ENCODE measurements at regions not wholly inside any gene's neighbourhood (a gene's known extent, or its start where the extent isn't known, plus 50 kb on each side); places are given as distances from the start of the nearest gene placed in this dataset.
"Not testable (repeated sequence)": the region's sequence is repeated elsewhere in the genome, so short reads cannot be mapped to it uniquely, and the experiment has no call there.

DNA sequence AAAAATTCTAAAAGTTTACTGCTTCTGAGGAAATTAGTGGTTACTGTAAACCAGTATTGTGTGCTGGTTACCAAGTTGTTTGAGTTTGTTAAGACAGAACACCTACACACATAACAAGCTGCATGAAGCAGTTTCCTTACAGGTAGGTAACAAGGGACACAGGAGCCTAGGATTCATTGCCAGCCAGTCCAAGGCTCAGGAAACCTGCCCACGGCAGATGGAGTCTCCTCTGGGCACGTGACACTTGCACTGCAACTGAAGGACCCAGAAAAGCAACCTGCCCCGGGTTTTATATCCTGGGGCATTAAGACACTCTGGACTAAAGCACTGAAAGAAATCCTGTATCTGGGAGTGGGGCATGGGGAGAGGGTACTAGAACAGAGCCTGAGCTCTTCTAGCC lies 639.3 kb downstream of the ADCYAP1 start:
- no peak for DNase-seq (ENCODE audit: low spot score in 2 of 2)
- H3K4me3 ChIP-seq = no peak overlapping the region
- H3K27ac ChIP-seq = no peak overlapping the region
- no peak for TF ChIP-seq CTCF (IDR thresholded peaks at IDR 0.05)
- no peak for TF ChIP-seq POLR2A (IDR thresholded peaks at IDR 0.05)
- TF ChIP-seq POLR2AphosphoS5 (IDR thresholded peaks at IDR 0.05) = no peak
- H3K9me3 ChIP-seq = no peaks in the 10 kb centered on the region
- H3K27me3 ChIP-seq = no peaks in the 10 kb centered on the region
- H3K36me3 ChIP-seq = no peaks in the 10 kb centered on the region
- intact Hi-C loops (cut with DNase I; ENCODE audit: low total_unique reads) = no loop called here
- H3K4me1 ChIP-seq = no peaks in the 10 kb centered on the region

DNA sequence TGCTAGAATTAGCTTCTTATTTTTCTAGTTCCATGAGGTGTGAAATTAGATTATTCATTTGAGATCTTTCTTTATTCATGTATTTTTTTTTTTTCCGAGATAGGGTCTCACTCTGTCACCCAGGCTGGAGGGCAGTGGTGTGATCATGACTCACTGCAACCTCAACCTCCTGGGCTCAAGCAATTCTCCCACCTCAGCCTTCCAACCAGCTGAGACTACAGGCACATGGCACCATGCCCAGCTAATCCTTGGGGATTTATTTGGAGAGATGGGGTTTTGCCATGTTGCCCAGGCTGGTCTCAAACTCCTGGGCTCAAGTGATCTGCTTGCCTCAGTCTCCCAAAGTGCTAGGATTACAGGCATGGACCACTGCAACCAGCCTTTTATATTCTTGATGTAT lies 653.0 kb downstream of the ADCYAP1 start:
- intact Hi-C loops (cut with DNase I; ENCODE audit: low total_unique reads); H3K27ac ChIP-seq; H3K9me3 ChIP-seq: not testable (repeated sequence)

GRCh38 chr18:1559563-1559962 lies 654.9 kb downstream of the ADCYAP1 start:
- no peaks in the 10 kb centered on the region for H3K36me3 ChIP-seq
- no peak overlapping the region for H3K4me3 ChIP-seq
- intact Hi-C loops (cut with DNase I; ENCODE audit: low total_unique reads) = no loop called here
- peaks cover 0 to 7% of the 10 kb centered on the region in 2 donors for H3K9me3 ChIP-seq
- no peak for DNase-seq (ENCODE audit: low spot score in 2 of 2)
- no peaks in the 10 kb centered on the region for H3K4me1 ChIP-seq
- TF ChIP-seq CTCF (IDR thresholded peaks at IDR 0.05) = no peak
- TF ChIP-seq POLR2A (IDR thresholded peaks at IDR 0.05) = no peak
- no peak for TF ChIP-seq POLR2AphosphoS5 (IDR thresholded peaks at IDR 0.05)
- no peaks in the 10 kb centered on the region for H3K27me3 ChIP-seq
- H3K27ac ChIP-seq = no peak overlapping the region

More for the DNA sequence above, 653.0 kb downstream of the ADCYAP1 start:
- not testable (repeated sequence) for H3K27me3 ChIP-seq; H3K4me1 ChIP-seq; H3K36me3 ChIP-seq; DNase-seq (ENCODE audit: low spot score in 2 of 2); H3K4me3 ChIP-seq

DNA sequence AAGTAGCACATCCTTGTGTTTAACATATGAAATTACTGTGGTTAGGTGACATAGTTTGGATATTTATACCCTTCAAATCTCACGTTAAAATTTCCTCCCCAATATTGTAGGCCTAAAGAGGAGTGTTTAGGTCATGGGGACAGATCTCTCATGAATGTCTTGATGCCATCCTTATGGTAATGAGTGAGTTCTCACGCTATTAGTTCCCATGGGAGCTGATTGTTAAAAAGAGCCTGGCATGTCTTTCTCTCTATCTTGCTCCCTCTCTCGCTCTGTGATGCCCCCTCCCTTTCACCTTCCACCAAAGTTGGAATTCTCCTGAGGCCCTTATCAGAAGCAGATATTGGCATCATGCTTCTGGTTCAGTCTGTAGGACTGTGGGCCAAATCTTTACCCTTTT lies 660.1 kb downstream of the ADCYAP1 start:
- intact Hi-C loops (cut with DNase I; ENCODE audit: low total_unique reads) = no loop called here
- Histone ChIP-seq H3K27me3 (no peaks in the 10 kb centered on the region), H3K27ac (no peak overlapping the region), H3K36me3 (no peaks in the 10 kb centered on the region), H3K4me1 (no peaks in the 10 kb centered on the region), H3K9me3 (no peaks in the 10 kb centered on the region), H3K4me3 (no peak overlapping the region)
- no peak for DNase-seq (ENCODE audit: low spot score in 2 of 2)
- TF ChIP-seq POLR2A (IDR thresholded peaks at IDR 0.05) (no peak), POLR2AphosphoS5 (IDR thresholded peaks at IDR 0.05) (no peak), CTCF (IDR thresholded peaks at IDR 0.05) (no peak)

GRCh38 chr18:1571206-1571605 lies 666.5 kb downstream of the ADCYAP1 start:
- Histone ChIP-seq H3K27me3 (no peaks in the 10 kb centered on the region), H3K36me3 (no peaks in the 10 kb centered on the region), H3K27ac (no peak overlapping the region), H3K4me3 (no peak overlapping the region), H3K9me3 (no peaks in the 10 kb centered on the region), H3K4me1 (no peaks in the 10 kb centered on the region)
- intact Hi-C loops (cut with DNase I; ENCODE audit: low total_unique reads) = no loop called here
- TF ChIP-seq CTCF (IDR thresholded peaks at IDR 0.05) (no peak), POLR2AphosphoS5 (IDR thresholded peaks at IDR 0.05) (no peak), POLR2A (IDR thresholded peaks at IDR 0.05) (no peak)
- no peak for DNase-seq (ENCODE audit: low spot score in 2 of 2)

GRCh38 chr18:1573732-1574131 lies 669.1 kb downstream of the ADCYAP1 start:
- intact Hi-C loops (cut with DNase I; ENCODE audit: low total_unique reads) = no loop called here
- DNase-seq (ENCODE audit: low spot score in 2 of 2) = no peak
- no peaks in the 10 kb centered on the region for H3K36me3 ChIP-seq
- H3K27me3 ChIP-seq = no peaks in the 10 kb centered on the region
- H3K4me1 ChIP-seq = no peaks in the 10 kb centered on the region
- no peak for TF ChIP-seq POLR2A (IDR thresholded peaks at IDR 0.05)
- no peak for TF ChIP-seq POLR2AphosphoS5 (IDR thresholded peaks at IDR 0.05)
- no peak overlapping the region for H3K4me3 ChIP-seq
- H3K9me3 ChIP-seq = no peaks in the 10 kb centered on the region
- no peak overlapping the region for H3K27ac ChIP-seq

Data from breast epithelium (tissue), 4 donors.